Left forelimb (tissue), 1 donor: ENCODE measurements at regions not wholly inside any gene's neighbourhood (a gene's known extent, or its start where the extent isn't known, plus 50 kb on each side); places are given as distances from the start of the nearest gene placed in this dataset.

Experiments
- DNase-seq: peaks from one replicate; pipeline ENCODE4 v3.0.0-alpha.2; 2018; ENCODE audit warnings: low spot score

GRCh38 chr15:99440551-99441443 lies 125.0 kb upstream of the MEF2A start:
- DNase-seq = no peak

GRCh38 chr15:99441444-99441800 lies 124.4 kb upstream of the MEF2A start:
- no peak for DNase-seq

- peak; percentile 60 for DNase-seq
Observed at GRCh38 chr15:99441871-99442251, 123.9 kb upstream of the MEF2A start.

- peak; percentile 75 for DNase-seq
Observed at GRCh38 chr15:99442252-99442897, 123.4 kb upstream of the MEF2A start.

- DNase-seq = no peak
Observed at GRCh38 chr15:99443056-99443756, 122.6 kb upstream of the MEF2A start.

GRCh38 chr15:99443768-99444446 lies 121.9 kb upstream of the MEF2A start:
- DNase-seq = peak; percentile 61

GRCh38 chr15:99445272-99445850 lies 120.4 kb upstream of the MEF2A start:
- DNase-seq = no peak

GRCh38 chr15:99446565-99447496 lies 119.0 kb upstream of the MEF2A start:
- peak; percentile 60 for DNase-seq

GRCh38 chr15:99447497-99448371 lies 118.0 kb upstream of the MEF2A start:
- peak; percentile 70 for DNase-seq

GRCh38 chr15:99449514-99449913 lies 116.3 kb upstream of the MEF2A start:
- DNase-seq = no peak

GRCh38 chr15:99450896-99451358 lies 114.9 kb upstream of the MEF2A start:
- DNase-seq = peak; percentile 67

GRCh38 chr15:99451484-99451883 lies 114.3 kb upstream of the MEF2A start:
- DNase-seq = peak; percentile 26

GRCh38 chr15:99452010-99452409 lies 113.8 kb upstream of the MEF2A start:
- peak; percentile 48 for DNase-seq

GRCh38 chr15:99452728-99453636 lies 112.8 kb upstream of the MEF2A start:
- peak; percentile 74 for DNase-seq

- DNase-seq = peak; percentile 61
Observed at GRCh38 chr15:99453637-99454030, 112.2 kb upstream of the MEF2A start.

GRCh38 chr15:99454107-99454809 lies 111.5 kb upstream of the MEF2A start:
- DNase-seq = peak; percentile 47

GRCh38 chr15:99454941-99455788 lies 110.6 kb upstream of the MEF2A start:
- DNase-seq = peak; percentile 71
